ENCODE measurements at regions not wholly inside any gene's neighbourhood (a gene's known extent, or its start where the extent isn't known, plus 50 kb on each side); places are given as distances from the start of the nearest gene placed in this dataset.
A peak's percentile ranks its signal among the peaks of the same experiment; 100 is the strongest.

GRCh38 chr15:99504823-99505551, 60.8 kb upstream of the MEF2A start:
- no peaks in the 10 kb centered on the region for H3K36me3 ChIP-seq
- no peak for DNase-seq
- WGBS, 2 donors = 42 to 48% methylated on average over 8 of the region's 8 CpGs
- intact Hi-C loops (cut with DNase I) = no loop called here
- H3K4me1 ChIP-seq = peaks cover 10 to 40% (median 20%) of the 10 kb centered on the region in 3 donors
- H3K27me3 ChIP-seq = no peaks in the 10 kb centered on the region
- H3K9me3 ChIP-seq = no peaks in the 10 kb centered on the region
- TF ChIP-seq POLR2A (IDR thresholded peaks at IDR 0.05) = no peak
- TF ChIP-seq CTCF (IDR thresholded peaks at IDR 0.05) = peak in 1 of 6 experiments; percentile 33
- H3K27ac ChIP-seq = peak overlapping the region in 2 of 4 donors; percentile 10 to 36
- no peak overlapping the region for H3K4me3 ChIP-seq

- TF ChIP-seq POLR2A (IDR thresholded peaks at IDR 0.05) (no peak), CTCF (IDR thresholded peaks at IDR 0.05) (no peak)
- WGBS, 2 donors = 84 to 93% methylated on average over 3 of the region's 3 CpGs
- H3K36me3 ChIP-seq = no peaks in the 10 kb centered on the region
- DNase-seq = no peak
- H3K4me3 ChIP-seq = no peak overlapping the region
- intact Hi-C loops (cut with DNase I) = no loop called here
- H3K27ac ChIP-seq = peak overlapping the region in 1 of 4 donors; percentile 75
- H3K27me3 ChIP-seq = no peaks in the 10 kb centered on the region
- no peaks in the 10 kb centered on the region for H3K9me3 ChIP-seq
- H3K4me1 ChIP-seq = peaks cover 10 to 43% (median 20%) of the 10 kb centered on the region in 3 donors
Measured at GRCh38 chr15:99506399-99506798, 59.4 kb upstream of the MEF2A start.

GRCh38 chr15:99507016-99507503, 58.7 kb upstream of the MEF2A start:
- TF ChIP-seq CTCF (IDR thresholded peaks at IDR 0.05) = no peak
- no peak for TF ChIP-seq POLR2A (IDR thresholded peaks at IDR 0.05)
- Histone ChIP-seq H3K9me3 (no peaks in the 10 kb centered on the region), H3K4me3 (peak overlapping the region in 1 of 4 donors; percentile 40), H3K4me1 (peaks cover 10 to 48% (median 20%) of the 10 kb centered on the region in 3 donors), H3K27ac (peak overlapping the region; percentile 47 to 81 (median 71)), H3K36me3 (no peaks in the 10 kb centered on the region), H3K27me3 (no peaks in the 10 kb centered on the region)
- WGBS, 2 donors = 57 to 69% methylated on average over 3 to 5 of the region's 6 CpGs
- intact Hi-C loops (cut with DNase I) = no loop called here
- no peak for DNase-seq

GRCh38 chr15:99507504-99508310, 58.1 kb upstream of the MEF2A start:
- DNase-seq = no peak
- peak overlapping the region; percentile 47 to 81 (median 71) for H3K27ac ChIP-seq
- H3K27me3 ChIP-seq = no peaks in the 10 kb centered on the region
- peaks cover 10 to 48% (median 20%) of the 10 kb centered on the region in 3 donors for H3K4me1 ChIP-seq
- no peaks in the 10 kb centered on the region for H3K9me3 ChIP-seq
- no peaks in the 10 kb centered on the region for H3K36me3 ChIP-seq
- peak overlapping the region in 1 of 4 donors; percentile 40 for H3K4me3 ChIP-seq
- WGBS, 2 donors = 36 to 42% methylated on average over 17 to 24 of the region's 24 CpGs
- TF ChIP-seq CTCF (IDR thresholded peaks at IDR 0.05) (no peak), POLR2A (IDR thresholded peaks at IDR 0.05) (no peak)
- intact Hi-C loops (cut with DNase I) = no loop called here

- Histone ChIP-seq H3K9me3 (no peaks in the 10 kb centered on the region), H3K27me3 (no peaks in the 10 kb centered on the region), H3K27ac (peak overlapping the region; percentile 47 to 81 (median 71)), H3K4me3 (peak overlapping the region in 1 of 4 donors; percentile 40), H3K4me1 (peaks cover 10 to 48% (median 20%) of the 10 kb centered on the region in 3 donors), H3K36me3 (no peaks in the 10 kb centered on the region)
- 21 to 29% methylated on average over 5 to 6 of the region's 6 CpGs for WGBS, 2 donors
- DNase-seq = no peak
- TF ChIP-seq POLR2A (IDR thresholded peaks at IDR 0.05) (no peak), CTCF (IDR thresholded peaks at IDR 0.05) (no peak)
- intact Hi-C loops (cut with DNase I) = no loop called here
Measured at GRCh38 chr15:99508311-99508645, 57.5 kb upstream of the MEF2A start.

Measured in esophagus squamous epithelium (tissue), 5 donors.